Stomach (tissue), 4 donors: ENCODE measurements at regions not wholly inside any gene's neighbourhood (a gene's known extent, or its start where the extent isn't known, plus 50 kb on each side); places are given as distances from the start of the nearest gene placed in this dataset.

Experiments
- CTCF ChIP-seq, 7 experiments: fragments of 450-650 bp in 4 of 7; fragments of 200-600 bp in 3 of 7; sonication (generic) in 3 of 7; IDR thresholded peaks; one replicate each; pipeline ENCODE4 v1.5.1; 2016 to 2019; ENCODE audit warnings: antibody characterized with exemption in 7 of 7, control low read depth in 2 of 7, mild to moderate bottlenecking in 1 of 7
- POLR2AphosphoS5 ChIP-seq, 3 donors: sonication (generic); formaldehyde crosslinking; IDR thresholded peaks; one replicate each; pipeline ENCODE4 v1.6.1; 2016; ENCODE audit warnings: antibody characterized with exemption in 3 of 3

- TF ChIP-seq CTCF (IDR thresholded peaks at IDR 0.05), result no peak
- TF ChIP-seq POLR2AphosphoS5 (IDR thresholded peaks at IDR 0.05), result no peak
Observed at GRCh38 chr6:92930171-92930570, 489.2 kb downstream of the EPHA7 start.
